RCC 7860 (cell line): ENCODE measurements at regions not wholly inside any gene's neighbourhood (a gene's known extent, or its start where the extent isn't known, plus 50 kb on each side); places are given as distances from the start of the nearest gene placed in this dataset.

ENCODE experiments used
- DNase-seq: peaks from one replicate; pipeline ENCODE4 v3.0.0-alpha.2; 2015; ENCODE audit warnings: low spot score
- FAIRE-seq: peaks from 2 replicates; lab custom pipeline; 2012; peaks lifted over from hg19 to GRCh38; lab: Jason Lieb, UNC

GRCh38 chr9:115597330-115597895 lies 479.5 kb upstream of the TNC start:
- FAIRE-seq (no peak), DNase-seq (no peak)

- DNase-seq (no peak), FAIRE-seq (no peak)
These were observed 480.8 kb upstream of the TNC start for GRCh38 chr9:115598751-115599150.

GRCh38 chr9:115599898-115600297 lies 481.9 kb upstream of the TNC start:
- DNase-seq (no peak), FAIRE-seq (no peak)

- FAIRE-seq (no peak), DNase-seq (no peak)
These were observed 483.5 kb upstream of the TNC start for GRCh38 chr9:115601434-115601833.

GRCh38 chr9:115604831-115605483 lies 487.0 kb upstream of the TNC start:
- FAIRE-seq (peak; percentile 91), DNase-seq (peak; percentile 85)

GRCh38 chr9:115606838-115607237 lies 488.9 kb upstream of the TNC start:
- FAIRE-seq (no peak), DNase-seq (no peak)

- no peak for DNase-seq
- no peak for FAIRE-seq
These were observed 496.5 kb upstream of the TNC start for GRCh38 chr9:115614326-115614999.

GRCh38 chr9:115615000-115615401 lies 497.0 kb upstream of the TNC start:
- FAIRE-seq (no peak), DNase-seq (peak; percentile 44)

- FAIRE-seq (peak; percentile 94), DNase-seq (peak; percentile 98)
These were observed 498.1 kb upstream of the TNC start for GRCh38 chr9:115615821-115616665.

- DNase-seq (no peak), FAIRE-seq (no peak)
These were observed 498.8 kb upstream of the TNC start for GRCh38 chr9:115616666-115617239.

- FAIRE-seq = no peak
These were observed 507.3 kb upstream of the TNC start for GRCh38 chr9:115625251-115625650.

GRCh38 chr9:115625954-115626353 lies 508.0 kb upstream of the TNC start:
- FAIRE-seq (no peak), DNase-seq (no peak)

More at GRCh38 chr9:115625251-115625650, 507.3 kb upstream of the TNC start:
- no peak for DNase-seq

- FAIRE-seq (no peak), DNase-seq (no peak)
These were observed 509.6 kb upstream of the TNC start for GRCh38 chr9:115627511-115627910.

- no peak for DNase-seq
- no peak for FAIRE-seq
These were observed 510.5 kb upstream of the TNC start for GRCh38 chr9:115628426-115628825.

GRCh38 chr9:115629879-115630840 lies 512.2 kb upstream of the TNC start:
- no peak for FAIRE-seq
- DNase-seq = no peak

GRCh38 chr9:115632391-115632790 lies 514.4 kb upstream of the TNC start:
- no peak for DNase-seq
- no peak for FAIRE-seq

GRCh38 chr9:115633104-115633503 lies 515.1 kb upstream of the TNC start:
- FAIRE-seq (no peak), DNase-seq (no peak)

GRCh38 chr9:115635680-115636383 lies 517.8 kb upstream of the PAPPA start:
- no peak for FAIRE-seq
- DNase-seq = no peak

- no peak for FAIRE-seq
- DNase-seq = no peak
These were observed 517.0 kb upstream of the PAPPA start for GRCh38 chr9:115636596-115636995.
